CD1c-positive myeloid dendritic cell (primary cell): ENCODE measurements at regions not wholly inside any gene's neighbourhood (a gene's known extent, or its start where the extent isn't known, plus 50 kb on each side); places are given as distances from the start of the nearest gene placed in this dataset.
A peak's percentile ranks its signal among the peaks of the same experiment; 100 is the strongest.

Experiments used
- DNase-seq: peaks from one replicate; pipeline ENCODE4 v3.0.0-alpha.2; 2016; ENCODE audit errors: extremely low spot score

DNA sequence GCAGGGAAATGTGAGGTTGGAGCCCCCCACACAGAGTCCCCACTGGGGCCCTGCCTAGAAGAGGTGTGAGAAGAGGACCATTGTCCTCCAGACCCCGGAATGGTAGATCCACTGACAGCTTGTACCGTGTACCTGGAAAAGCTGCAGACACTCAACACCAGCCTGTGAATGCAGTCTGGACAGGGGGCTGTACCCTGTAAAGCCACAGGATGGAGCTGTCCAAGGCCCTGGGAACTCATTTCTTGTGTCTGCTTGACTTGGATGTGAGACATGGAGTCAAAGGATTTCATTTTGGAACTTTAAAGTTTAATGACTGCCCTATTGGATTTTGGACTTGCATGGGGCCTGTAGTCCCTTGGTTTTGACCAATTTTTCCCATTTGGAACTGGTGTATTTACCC, 535.0 kb upstream of the MEF2C start:
- no peak for DNase-seq

DNA sequence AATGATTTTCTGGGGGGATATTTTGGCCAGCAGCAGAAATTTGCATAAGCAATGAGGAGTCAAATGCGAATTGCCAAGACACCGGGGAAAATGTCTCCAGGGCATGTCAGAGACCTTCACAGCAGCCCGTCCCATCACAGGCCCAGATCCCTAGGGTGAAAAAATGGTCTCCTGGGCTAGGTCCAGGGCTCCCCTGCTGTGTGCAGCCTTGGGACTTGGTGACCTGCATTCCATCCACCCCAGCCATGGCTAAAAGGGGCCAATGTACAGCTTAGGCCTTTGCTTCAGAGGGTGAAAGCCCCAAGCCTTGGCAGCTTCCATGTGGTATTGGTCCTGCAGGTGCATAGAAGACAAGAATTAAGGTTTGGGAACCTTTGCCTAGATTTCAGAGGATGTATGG, 534.5 kb upstream of the MEF2C start:
- no peak for DNase-seq

DNA sequence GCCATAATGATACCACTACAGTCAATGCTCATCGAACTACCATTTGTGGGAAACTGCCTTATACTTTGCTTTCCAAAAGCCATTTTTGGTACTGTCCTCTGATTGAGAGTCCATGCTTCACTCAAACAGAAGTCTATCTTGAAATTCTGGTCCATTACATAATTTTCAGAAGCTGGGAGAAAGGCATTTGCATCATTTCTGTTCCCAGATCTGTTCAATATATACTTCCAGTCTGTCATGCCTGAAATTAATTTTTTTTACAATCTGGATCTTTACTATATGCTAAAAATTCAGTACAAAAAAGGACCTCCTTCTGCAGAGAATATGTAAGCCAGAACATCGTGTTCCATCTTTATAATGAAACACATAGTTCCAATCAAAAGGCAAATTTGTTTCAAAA, 528.9 kb upstream of the MEF2C start:
- no peak for DNase-seq

DNA sequence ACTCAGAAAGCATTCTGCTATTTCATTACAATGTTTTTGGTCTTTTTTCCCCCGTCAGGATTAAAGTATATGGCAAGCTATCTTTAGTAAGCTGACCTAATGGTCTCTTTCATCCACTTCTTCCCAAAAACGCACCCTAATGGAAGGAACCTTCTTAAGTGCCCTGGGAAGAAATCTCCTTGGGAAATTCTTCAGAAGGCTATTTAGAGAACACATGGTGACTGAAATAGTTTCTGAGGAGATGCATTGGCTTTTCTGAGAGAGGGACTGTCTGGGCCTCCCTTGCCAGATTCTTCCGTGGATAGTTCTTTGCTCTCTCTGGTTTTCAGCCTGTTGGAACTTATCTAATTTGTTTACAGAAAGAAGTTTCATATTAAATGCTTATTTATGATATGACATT, 524.1 kb upstream of the MEF2C start:
- no peak for DNase-seq

DNA sequence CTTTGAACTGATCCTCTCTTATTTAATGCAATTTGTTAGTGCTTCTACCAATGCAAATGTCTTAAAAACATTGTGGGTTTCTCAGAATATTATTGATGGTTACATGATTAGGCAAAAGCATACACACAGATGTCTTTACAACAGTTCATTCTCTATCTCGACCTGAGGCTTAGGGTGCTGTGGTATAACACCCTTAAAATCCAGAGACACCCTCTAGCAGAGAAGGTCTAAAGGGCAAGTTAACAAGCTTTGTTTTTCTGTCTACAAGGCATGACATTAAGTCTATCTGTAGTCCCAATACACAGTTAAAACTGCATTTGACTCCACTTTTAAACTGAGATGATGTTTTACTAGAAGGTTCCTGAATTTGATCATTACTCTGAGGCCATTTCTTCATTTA, 518.7 kb upstream of the MEF2C start:
- no peak for DNase-seq

DNA sequence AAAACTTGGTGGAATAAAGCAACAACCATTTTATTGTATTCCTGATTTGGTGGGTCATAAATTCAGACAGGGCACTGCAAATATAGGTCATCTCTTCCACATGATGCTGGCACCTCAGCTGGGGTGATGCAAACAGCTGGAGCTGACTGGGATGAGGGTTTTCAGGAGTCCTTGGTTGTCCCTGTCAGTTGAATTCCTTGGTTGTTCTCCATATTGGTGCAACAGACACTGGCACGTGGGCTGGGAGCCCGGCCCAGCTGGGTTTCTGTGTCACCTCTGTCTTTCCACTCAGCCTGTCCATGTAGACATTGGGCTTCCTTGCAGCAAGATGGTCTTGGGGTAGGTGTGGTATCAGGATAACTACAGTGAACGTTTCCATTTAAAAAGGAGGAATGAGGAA, 518.0 kb upstream of the MEF2C start:
- DNase-seq, result no peak

DNA sequence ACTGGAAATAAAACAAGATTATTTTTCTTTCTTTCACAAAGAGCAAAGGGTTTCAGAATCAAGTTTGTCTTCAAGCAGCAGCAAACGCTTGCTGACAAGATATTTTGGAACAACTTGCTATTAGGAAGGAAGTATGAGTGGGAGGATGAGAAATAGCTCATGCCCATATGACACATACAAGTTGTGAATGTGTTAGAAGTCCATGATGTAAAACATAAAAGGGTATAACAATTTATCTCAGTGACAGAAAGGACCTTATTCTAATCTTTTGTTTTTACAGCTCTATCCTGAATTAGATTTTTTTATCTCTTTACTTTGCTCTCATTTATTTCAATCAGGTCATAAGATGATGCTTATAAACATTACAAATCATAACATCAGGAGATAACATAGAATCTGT, 516.6 kb upstream of the MEF2C start:
- DNase-seq, result peak; percentile 81

DNA sequence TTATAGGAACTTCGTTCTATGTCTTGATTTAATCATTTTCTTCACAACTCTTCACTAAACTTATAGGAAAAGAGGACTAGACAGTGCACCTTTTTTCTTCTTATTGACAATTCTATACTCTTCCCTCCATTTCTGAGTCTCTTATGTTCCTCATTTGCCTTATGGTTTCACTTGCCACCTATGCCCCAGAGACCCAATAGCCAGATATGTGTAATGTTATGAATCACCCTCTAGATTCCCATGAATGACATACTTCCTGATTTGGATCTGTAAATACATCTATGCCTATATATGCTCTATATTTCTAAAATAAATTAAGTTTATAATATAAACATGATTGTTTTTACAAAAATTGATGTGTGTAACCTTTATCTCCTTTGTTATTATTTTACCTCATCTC, 514.1 kb upstream of the MEF2C start:
- peak; percentile 83 for DNase-seq

DNA sequence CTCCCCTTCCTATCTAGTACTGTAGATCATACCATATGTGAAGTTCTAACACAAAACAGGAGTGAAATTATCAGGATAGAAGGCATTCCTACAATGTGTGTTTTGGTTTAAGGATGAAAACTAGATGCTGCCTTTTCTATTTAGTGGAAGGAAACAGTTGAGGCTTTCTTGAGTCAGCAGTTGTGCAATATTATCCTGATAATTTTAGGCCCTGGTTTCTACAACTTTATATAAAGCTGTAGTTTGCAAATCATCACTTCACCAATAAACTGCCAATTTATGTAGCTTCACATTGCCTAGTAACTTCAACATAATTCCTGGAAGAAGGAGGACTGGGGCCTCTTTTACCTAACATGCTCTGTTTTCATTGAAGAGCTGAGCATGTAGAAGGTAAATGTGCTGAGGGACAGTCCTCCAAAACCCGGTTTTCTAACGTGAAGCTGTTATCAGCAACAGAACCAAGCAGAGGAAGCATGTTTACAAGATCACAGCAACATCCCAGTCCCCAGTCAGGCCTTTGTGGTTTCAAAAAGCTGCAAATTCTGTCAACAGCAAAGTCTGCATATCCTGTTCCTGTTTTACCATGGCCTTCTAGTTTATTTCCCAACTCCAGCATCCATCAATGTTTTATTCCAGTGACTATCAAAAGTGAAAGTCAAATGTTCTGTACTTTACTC, 513.4 kb upstream of the MEF2C start:
- peak; percentile 84 for DNase-seq

DNA sequence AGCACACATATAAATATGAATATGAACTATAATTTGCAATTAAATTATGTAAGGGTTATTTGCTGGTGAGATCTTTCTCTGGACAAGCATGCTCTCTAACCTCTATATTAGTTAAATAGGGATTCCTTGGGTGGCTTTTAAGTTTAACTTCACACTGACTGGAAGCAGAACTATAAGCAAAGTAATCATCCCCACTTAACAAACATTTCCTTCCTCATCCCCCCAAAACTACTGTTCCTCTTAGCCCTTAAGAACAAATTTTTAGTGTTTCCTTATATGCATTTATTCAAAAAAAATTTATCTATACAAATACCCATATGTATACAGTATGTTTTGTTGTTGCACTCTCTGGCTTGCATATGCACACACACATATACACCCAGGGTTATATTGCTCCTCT, 512.1 kb upstream of the MEF2C start:
- DNase-seq, result peak; percentile 13

DNA sequence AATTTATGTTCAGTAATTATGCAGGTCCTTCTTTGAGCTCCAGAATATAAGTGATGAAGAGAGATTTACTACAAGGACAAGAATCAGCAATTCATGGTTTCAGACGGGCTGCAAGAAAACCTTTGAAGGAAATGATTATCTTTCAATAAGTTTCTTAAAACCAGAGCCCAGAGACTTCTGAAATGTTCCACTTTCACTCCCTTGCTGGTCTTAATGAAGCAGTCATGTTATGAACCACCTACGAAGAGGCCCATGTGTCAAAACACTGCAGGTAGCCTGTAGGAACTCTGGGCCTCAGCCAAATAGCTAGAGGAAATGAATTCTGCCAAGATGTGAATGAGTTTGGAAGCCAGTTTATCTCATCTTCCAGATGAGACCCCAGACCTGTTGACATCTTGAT, 505.9 kb upstream of the MEF2C start:
- DNase-seq, result no peak

DNA sequence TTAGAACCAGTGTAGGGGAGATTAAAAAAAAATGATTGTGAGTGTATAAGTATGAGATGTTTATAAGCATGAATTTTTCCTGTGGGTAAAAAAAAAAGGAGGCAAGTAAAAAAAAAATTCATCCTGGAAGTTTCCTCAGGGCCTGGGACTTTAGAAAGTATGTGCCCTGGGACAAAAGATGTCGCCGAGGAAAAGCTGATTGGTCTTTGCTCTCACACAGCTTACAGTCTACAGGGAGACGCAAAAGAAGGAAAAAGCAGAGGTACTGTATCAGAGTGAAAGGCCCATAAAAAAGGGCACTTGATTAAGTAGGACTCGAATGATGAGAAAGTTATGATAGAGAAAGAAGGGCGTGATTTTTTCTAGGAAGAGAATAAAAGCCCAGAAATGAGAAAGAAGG, 501.4 kb upstream of the MEF2C start:
- DNase-seq, result no peak

DNA sequence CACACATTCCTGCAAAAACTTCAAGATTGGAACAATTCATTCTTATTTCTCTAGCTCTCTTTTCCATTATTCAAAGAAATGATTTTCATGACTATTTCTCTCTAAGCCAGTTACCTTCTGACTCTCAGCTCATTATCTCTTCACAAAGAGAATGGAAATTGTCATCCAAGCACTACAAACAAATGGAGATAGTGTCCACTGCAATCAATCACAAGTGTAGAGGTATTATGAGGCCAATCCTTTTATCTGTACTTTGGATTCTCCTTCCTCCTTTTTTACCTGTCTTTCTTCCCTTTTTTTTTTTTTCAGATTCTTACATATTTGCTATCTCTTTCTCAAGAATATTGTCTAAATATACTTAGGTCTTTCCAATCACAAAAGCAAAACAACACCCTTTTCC, 497.7 kb upstream of the MEF2C start:
- DNase-seq, result no peak

DNA sequence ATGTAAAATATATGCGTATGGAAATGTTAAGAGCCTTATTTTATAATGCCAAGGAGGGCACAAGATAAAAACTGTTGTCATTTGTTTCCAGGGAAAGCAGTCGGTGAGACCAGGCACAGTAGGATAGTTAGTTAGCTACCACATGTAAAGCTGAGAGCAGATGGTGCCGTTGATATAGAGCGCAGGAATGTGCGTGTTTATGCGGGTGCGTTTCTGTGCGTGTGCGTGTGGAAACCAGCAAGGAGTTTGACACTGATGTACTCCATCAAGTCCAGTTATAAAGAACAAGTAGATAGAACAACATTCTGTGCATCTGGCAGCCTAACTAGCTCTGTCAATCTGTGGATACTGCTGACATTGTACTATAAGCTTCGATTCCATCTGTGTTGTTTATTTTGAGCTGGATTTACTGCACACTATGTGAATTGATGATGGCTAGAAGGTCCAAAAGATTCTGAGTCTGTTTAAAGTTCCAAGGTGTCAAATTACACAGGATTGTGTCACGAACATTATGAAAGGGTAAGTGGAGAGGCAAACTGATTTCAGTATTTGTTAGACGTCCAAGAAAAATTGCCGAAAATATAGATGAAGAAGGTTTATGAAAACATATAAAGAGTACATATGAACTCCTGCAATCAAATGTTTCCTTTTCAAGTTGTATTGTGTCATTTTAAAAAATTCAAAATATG, 494.9 kb upstream of the MEF2C start:
- DNase-seq, result no peak

DNA sequence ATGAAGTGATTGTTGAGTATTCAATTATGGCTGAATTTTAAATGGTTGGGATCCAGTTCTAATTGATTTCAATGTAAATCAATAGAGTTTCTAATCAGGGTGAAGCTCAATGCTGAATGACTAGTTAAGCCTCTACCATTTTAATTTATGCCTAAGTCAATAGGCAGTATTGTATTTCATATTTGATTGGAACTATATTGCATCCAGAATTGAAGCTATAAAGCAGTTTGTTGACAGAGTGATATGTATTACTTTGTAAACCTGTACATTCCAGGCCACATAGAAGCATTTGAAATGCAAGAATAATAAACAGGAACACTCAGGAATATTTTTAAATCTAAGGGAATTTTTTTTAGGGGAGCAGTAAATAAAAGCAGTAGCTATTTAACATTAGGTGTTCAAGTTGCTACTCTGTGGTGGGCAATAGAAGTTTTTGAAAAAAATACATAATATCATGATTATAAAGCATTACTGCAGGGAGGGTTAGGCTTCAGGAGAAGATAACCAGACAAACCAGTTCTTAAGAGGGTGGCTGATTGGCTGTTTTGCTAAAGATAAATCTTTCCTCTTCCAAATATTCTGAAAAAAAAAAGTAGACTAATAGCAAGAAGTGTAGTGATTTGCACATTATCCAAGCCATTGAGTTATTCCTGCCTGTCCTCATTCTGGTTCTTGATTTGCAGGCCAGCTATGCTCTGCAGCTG, 492.0 kb upstream of the MEF2C start:
- no peak for DNase-seq

DNA sequence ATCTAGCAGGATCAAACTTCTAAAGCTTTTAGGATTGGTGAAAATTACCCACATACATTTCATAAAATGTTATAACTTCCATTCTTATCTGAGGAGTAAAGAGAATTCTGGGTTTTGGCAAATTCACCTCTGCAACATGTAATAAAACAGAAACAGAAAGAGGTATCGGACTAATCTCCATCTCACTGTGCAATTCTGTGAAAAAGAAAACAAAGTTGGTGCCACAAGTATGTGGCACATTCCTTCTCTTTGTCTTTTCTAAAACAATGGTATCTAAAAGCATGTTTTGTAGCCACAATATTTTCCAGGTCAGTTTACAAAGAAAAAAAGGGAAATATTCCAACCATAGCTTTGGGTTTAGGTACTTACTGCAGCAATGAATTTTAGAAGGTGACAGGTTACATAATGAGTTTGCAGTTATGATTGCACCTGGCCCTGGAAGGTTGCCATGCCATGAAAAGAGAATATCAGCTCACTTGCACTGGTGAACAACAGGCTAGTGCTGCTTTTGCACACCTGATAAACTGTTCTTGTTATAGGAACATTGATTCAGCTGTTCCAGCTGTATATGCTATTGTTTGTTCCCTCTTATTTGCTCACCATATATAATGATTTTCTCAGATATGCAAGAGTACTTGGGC, 491.3 kb upstream of the MEF2C start:
- no peak for DNase-seq

DNA sequence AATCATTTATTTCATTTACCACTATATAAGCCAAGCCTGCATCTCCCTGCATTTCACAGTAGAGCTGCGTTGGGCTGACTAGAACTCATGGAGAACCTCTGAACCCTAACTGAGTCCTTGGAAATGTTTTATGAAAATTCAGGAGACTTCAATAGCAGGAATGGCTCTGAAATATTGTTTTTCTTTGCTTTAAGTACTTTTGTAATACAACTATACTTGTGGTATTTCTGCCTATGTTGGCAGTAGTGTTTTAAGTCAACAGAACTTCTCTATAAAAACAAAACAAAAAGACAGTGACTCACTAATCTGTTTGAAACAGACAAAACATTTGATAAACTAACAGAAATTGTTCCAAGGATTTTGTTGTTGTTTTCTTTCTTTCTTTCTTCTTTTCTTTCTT, 489.2 kb upstream of the MEF2C start:
- DNase-seq, result no peak

DNA sequence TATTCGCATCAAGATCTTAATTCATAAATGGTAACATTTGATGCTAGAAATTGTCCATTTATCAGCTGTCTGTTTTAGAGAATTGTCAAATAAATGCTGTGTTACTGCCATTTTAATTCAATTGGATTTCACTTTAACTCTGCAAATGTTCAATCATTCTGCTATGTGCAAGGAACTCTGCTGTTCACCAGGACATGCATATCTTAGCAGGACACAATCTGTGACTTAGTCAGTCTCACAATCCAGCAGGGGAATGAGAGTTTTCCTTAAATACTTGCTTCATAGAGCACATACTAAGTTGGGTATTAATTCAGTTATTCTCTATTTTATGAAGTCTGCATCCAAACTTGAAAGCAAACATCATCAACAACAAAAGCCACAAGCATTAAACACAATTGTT, 488.7 kb upstream of the MEF2C start:
- DNase-seq, result no peak

DNA sequence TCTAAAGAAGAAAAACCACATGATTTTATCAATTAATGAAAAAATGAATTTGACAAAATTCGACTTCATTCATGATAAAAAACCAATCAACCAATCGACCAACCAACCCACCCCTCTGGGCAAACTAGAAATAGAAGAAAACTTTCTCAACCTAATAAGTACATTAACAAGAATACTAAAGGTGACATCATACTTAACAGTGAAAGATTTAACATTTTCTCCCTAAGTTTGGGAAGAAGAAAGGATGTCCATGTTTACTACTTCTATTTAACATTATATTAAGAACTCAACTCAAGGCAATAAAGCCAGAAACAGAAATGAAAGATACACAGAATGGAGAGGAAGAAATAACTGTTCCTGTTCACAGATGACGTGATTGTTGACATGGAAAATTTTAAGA, 476.1 kb upstream of the MEF2C start:
- no peak for DNase-seq

DNA sequence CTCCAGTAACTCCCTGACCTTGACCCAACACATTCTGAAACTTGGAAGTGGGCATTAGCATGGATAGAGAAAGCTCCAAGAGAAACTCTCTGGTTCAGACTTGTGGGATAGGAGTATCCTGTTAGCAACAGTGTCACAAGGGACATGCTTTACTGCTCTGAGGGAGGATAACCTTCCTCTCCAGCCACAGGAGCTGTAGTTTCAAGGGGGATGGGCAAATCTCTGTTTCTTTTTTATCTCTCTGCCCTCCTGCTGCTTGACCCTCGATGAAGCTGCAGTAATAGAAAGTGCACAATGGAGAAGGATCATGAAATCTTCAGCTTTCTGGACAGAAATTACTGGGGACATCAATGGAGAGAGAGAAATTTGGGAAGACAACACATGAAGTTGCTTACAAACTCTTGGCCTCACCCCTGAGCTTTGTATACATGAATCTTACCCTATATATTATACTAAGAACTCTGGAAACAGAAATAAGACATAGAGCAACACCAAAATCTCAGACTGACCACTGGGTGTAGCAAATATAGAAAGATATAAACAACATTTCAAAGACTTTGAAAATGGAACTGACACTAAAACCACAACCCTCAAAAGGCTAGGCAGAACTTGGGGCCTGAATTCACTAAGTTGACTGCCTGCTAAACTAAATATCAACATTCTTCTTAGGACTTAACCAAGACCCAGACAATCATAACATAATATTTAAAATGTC, 471.0 kb upstream of the MEF2C start:
- no peak for DNase-seq

DNA sequence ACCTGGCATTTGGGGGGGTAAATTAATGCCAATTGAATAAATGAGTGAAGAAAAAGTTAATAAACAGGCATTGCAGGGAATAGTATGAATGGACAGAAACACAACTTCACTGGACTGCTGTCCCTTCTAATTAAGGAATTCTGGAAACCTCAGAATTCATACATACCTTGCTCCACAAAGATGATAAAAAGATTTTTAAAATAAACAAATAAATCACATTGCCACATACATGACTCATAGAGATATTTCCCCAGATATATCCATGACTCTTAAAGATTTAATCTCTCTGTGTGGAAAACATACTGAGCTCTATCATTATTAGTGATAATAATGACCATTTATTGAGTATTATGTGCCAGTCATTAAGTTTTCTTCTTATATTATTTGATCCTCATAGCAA, 469.0 kb upstream of the MEF2C start:
- DNase-seq, result no peak

DNA sequence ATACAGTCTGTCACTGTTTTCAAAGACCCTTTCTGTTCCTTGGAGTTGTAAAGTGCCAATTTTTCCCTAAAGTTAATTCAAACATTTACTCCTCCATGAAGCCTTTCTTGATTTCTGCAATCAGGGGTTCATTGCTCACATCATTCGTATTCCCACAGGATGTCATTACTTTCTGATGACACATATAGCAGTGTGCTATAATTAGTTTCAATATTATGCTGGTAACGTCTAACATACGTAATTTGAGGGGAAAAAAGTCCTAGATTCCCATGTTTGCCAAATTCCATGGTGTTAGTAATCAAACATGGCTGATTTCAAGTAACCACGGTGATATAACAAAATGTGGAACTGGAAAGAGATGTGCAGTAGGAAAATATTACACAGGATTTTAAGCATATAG, 468.2 kb upstream of the MEF2C start:
- no peak for DNase-seq
